Esophagus muscularis mucosa (tissue), 3 donors: ENCODE measurements at regions not wholly inside any gene's neighbourhood (a gene's known extent, or its start where the extent isn't known, plus 50 kb on each side); places are given as distances from the start of the nearest gene placed in this dataset.

ENCODE experiments used
- POLR2A ChIP-seq: fragments of 450-650 bp; IDR thresholded peaks from one replicate; pipeline ENCODE4 v1.6.1; 2017; ENCODE audit warnings: antibody characterized with exemption, moderate library complexity, mild to moderate bottlenecking, low read depth
- POLR2AphosphoS5 ChIP-seq, 2 donors: sonication (generic); formaldehyde crosslinking; IDR thresholded peaks; one replicate each; pipeline ENCODE4 v1.6.1; 2017; ENCODE audit warnings: antibody characterized with exemption in 2 of 2
- TF ChIP-seq, protein P1 (sequence below), 3 experiments: fragments of 200-600 bp in 2 of 3; fragments of 450-650 bp in 1 of 3; sonication (generic) in 2 of 3; IDR thresholded peaks; one replicate each; pipeline ENCODE4 v1.5.1; 2017 to 2019; ENCODE audit warnings: antibody characterized with exemption in 3 of 3, mild to moderate bottlenecking in 2 of 3, moderate library complexity in 1 of 3

DNA sequence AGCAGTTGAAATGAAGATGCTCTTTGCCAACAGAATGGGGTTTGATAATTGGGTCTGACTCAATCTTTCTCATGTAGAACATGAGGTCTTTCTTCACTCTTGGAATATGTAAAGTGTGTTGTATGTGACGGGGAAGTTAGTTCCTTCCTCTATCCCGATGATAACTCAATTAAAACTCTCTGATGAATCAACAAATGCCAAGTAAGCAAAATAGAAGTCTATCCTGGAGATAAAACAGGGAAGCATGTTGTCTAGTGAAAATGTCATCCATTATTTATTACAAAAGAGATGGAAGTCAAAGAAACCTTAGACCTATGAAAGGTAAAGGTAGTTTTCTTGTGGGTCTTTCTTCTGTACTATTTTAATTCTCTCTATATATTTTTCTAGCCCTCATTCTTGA lies 274.2 kb upstream of the ARRDC4 start:
- TF ChIP-seq, protein P1, sequence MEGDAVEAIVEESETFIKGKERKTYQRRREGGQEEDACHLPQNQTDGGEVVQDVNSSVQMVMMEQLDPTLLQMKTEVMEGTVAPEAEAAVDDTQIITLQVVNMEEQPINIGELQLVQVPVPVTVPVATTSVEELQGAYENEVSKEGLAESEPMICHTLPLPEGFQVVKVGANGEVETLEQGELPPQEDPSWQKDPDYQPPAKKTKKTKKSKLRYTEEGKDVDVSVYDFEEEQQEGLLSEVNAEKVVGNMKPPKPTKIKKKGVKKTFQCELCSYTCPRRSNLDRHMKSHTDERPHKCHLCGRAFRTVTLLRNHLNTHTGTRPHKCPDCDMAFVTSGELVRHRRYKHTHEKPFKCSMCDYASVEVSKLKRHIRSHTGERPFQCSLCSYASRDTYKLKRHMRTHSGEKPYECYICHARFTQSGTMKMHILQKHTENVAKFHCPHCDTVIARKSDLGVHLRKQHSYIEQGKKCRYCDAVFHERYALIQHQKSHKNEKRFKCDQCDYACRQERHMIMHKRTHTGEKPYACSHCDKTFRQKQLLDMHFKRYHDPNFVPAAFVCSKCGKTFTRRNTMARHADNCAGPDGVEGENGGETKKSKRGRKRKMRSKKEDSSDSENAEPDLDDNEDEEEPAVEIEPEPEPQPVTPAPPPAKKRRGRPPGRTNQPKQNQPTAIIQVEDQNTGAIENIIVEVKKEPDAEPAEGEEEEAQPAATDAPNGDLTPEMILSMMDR (IDR thresholded peaks at IDR 0.05) = no peak
- TF ChIP-seq POLR2AphosphoS5 (IDR thresholded peaks at IDR 0.05) = no peak
- no peak for TF ChIP-seq POLR2A
